ENCODE measurements at regions not wholly inside any gene's neighbourhood (a gene's known extent, or its start where the extent isn't known, plus 50 kb on each side); places are given as distances from the start of the nearest gene placed in this dataset.

DNA sequence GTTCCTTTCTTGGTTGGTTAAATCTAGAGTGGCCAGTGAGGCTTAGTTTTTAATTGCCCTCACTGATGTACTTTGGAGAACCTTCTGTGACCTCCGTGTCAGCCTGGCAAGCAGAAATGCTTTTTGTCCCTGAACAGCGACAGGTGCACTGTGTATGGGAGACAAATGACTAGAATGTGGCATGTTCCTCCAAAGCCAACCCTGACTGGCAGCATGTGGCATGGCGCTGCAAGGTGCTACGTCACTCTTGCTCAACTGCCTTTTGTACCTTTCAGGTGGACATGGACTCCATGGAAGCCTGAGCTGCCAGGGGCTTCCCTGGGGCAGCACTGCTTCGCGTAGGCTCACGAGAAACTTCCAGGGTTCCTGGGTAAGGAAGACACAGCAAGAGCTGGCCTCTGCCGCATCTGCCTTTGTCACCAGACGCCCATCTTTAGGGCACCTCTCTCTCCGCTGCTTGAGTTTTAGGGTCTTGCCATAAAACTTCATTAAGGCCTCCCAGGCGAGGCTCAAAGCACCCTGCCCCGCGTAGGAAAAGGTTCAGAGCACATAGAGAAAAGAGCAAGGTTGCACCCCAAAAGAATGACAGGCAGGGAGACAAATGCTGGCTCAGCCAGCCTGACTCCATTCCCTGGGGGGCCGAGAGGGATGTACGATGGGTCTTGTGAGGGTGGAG, 167.1 kb upstream of the SOX1 start:
- no peak for TF ChIP-seq POLR2A (IDR thresholded peaks at IDR 0.05)
- TF ChIP-seq, protein P1, sequence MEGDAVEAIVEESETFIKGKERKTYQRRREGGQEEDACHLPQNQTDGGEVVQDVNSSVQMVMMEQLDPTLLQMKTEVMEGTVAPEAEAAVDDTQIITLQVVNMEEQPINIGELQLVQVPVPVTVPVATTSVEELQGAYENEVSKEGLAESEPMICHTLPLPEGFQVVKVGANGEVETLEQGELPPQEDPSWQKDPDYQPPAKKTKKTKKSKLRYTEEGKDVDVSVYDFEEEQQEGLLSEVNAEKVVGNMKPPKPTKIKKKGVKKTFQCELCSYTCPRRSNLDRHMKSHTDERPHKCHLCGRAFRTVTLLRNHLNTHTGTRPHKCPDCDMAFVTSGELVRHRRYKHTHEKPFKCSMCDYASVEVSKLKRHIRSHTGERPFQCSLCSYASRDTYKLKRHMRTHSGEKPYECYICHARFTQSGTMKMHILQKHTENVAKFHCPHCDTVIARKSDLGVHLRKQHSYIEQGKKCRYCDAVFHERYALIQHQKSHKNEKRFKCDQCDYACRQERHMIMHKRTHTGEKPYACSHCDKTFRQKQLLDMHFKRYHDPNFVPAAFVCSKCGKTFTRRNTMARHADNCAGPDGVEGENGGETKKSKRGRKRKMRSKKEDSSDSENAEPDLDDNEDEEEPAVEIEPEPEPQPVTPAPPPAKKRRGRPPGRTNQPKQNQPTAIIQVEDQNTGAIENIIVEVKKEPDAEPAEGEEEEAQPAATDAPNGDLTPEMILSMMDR (IDR thresholded peaks at IDR 0.05): no peak
